HUES6 (cell line): ENCODE measurements at regions not wholly inside any gene's neighbourhood (a gene's known extent, or its start where the extent isn't known, plus 50 kb on each side); places are given as distances from the start of the nearest gene placed in this dataset.

Experiments used
- H3K27ac ChIP-seq: 2 replicates; pipeline ENCODE4 v1.7.0; 2013; ENCODE audit warnings: low read depth, mild to moderate bottlenecking, low read length, inconsistent platforms
- H3K27me3 ChIP-seq: 2 replicates; pipeline ENCODE4 v1.6.1; 2013; ENCODE audit warnings: low read length; ENCODE audit not compliant: control insufficient read depth, insufficient read depth
- H3K36me3 ChIP-seq: 2 replicates; pipeline ENCODE4 v1.6.1; 2013; ENCODE audit warnings: low read length; ENCODE audit not compliant: control insufficient read depth, insufficient read depth
- H3K4me1 ChIP-seq: 2 replicates; pipeline ENCODE4 v1.6.1; 2013; ENCODE audit warnings: low read length; ENCODE audit not compliant: control insufficient read depth, insufficient read depth
- H3K4me3 ChIP-seq: 2 replicates; pipeline ENCODE4 v1.5.1; 2013; ENCODE audit warnings: low read depth, low read length
- H3K9ac ChIP-seq: one replicate; pipeline ENCODE4 v1.6.1; 2013; ENCODE audit warnings: mild to moderate bottlenecking, low read length
- H3K9me3 ChIP-seq: 2 replicates; pipeline ENCODE4 v1.6.1; 2013; ENCODE audit warnings: low read depth, low read length; ENCODE audit not compliant: control insufficient read depth, insufficient read depth

DNA sequence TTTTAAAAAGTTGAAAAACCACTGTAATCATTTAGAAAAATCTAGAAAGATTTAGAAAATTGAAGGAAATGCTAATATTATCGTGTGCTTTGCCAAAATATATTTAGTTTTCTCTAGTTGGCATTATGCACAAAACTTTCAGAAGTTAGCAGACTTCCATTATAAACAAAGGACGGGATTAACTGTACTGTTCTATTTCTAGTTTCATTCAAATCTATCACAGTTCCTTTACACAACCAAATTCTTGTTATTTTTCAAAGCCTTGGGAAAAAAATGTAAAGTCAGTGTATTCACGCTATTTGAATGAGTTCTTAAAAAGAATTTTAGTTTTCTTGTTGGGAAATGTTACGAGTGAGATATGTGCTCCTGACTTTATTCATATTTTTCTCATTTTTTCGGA, 277.8 kb downstream of the LMO7 start:
- Histone ChIP-seq H3K27me3 (no peaks in the 10 kb centered on the region), H3K4me1 (no peaks in the 10 kb centered on the region), H3K9ac (no peak overlapping the region), H3K4me3 (no peak overlapping the region), H3K36me3 (no peaks in the 10 kb centered on the region), H3K27ac (no peak overlapping the region), H3K9me3 (no peaks in the 10 kb centered on the region)

DNA sequence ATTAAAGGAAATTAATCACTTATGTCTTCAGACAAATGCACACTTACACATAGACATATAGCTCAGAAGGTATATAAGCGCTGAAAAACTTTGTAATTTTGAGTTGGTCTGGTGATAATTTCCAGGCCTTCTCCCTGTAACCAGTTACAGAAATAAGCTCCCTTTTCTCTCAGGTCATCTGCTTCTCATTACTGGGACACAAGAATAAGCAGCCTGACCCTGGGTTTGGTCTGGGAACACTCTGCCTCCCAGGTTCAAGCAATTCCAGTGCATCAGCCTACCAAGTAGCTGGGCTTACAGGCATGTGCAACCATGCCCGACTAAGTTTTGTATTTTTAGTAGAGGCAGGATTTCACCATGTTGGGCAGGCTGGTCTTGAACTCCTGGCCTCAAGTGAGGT, 274.5 kb downstream of the LMO7 start:
- Histone ChIP-seq H3K9ac (no peak overlapping the region), H3K36me3 (no peaks in the 10 kb centered on the region), H3K4me3 (no peak overlapping the region), H3K4me1 (peaks cover 5% of the 10 kb centered on the region), H3K27me3 (no peaks in the 10 kb centered on the region), H3K9me3 (no peaks in the 10 kb centered on the region), H3K27ac (no peak overlapping the region)
